T-helper 17 cell (primary cell): ENCODE measurements at regions not wholly inside any gene's neighbourhood (a gene's known extent, or its start where the extent isn't known, plus 50 kb on each side); places are given as distances from the start of the nearest gene placed in this dataset.
"Not testable (repeated sequence)": the region's sequence is repeated elsewhere in the genome, so short reads cannot be mapped to it uniquely, and the experiment has no call there.

Experiments
- ATAC-seq: fragments of 150-1000 bp; cut with Tn5 transposase; 2 replicates; pipeline ENCODE4 v1.10.0; 2021; ENCODE audit warnings: mild to moderate bottlenecking, moderate library complexity
- DNase-seq, 3 donors: peaks; one replicate each; pipeline versions ENCODE4 v3.0.0 to v3.0.0-alpha.2; 2020 to 2021
- H3K9me3 ChIP-seq: one replicate; pipeline ENCODE4 v1.7.0; 2013; ENCODE audit warnings: low read length, mild to moderate bottlenecking; ENCODE audit not compliant: control insufficient read depth, poor library complexity, severe bottlenecking
- H3K27ac Mint-ChIP-seq: one replicate; pipeline ENCODE4 v1.8.0; 2022; ENCODE audit warnings: mild to moderate bottlenecking, moderate library complexity, mixed read lengths
- H3K27me3 Mint-ChIP-seq: one replicate; pipeline ENCODE4 v1.8.0; 2022; ENCODE audit warnings: mixed read lengths
- H3K36me3 Mint-ChIP-seq: one replicate; pipeline ENCODE4 v1.8.0; 2022; ENCODE audit warnings: low read depth, mixed read lengths
- H3K4me1 Mint-ChIP-seq: one replicate; pipeline ENCODE4 v1.8.0; 2022; ENCODE audit warnings: mild to moderate bottlenecking, mixed read lengths
- H3K4me3 Mint-ChIP-seq: one replicate; pipeline ENCODE4 v1.8.0; 2022; ENCODE audit warnings: mild to moderate bottlenecking, moderate library complexity, mixed read lengths

- no peak for ATAC-seq
Measured at GRCh38 chr16:29192329-29193247, 207.7 kb downstream of the LAT start.

GRCh38 chr16:29191636-29192180 lies 206.9 kb downstream of the LAT start:
- not testable (repeated sequence) for H3K4me3 Mint-ChIP-seq, H3K4me1 Mint-ChIP-seq, ATAC-seq, DNase-seq, H3K27me3 Mint-ChIP-seq, H3K27ac Mint-ChIP-seq, H3K9me3 ChIP-seq, H3K36me3 Mint-ChIP-seq

More at GRCh38 chr16:29192329-29193247, 207.7 kb downstream of the LAT start:
- Mint-ChIP-seq H3K27me3 (no peaks in the 10 kb centered on the region), H3K36me3 (no peaks in the 10 kb centered on the region), H3K4me1 (no peaks in the 10 kb centered on the region), H3K4me3 (no peak overlapping the region), H3K27ac (no peak overlapping the region)
- no peak for DNase-seq
- H3K9me3 ChIP-seq: no peaks in the 10 kb centered on the region

- H3K36me3 Mint-ChIP-seq, ATAC-seq, H3K4me1 Mint-ChIP-seq, DNase-seq, H3K4me3 Mint-ChIP-seq, H3K9me3 ChIP-seq, H3K27me3 Mint-ChIP-seq, H3K27ac Mint-ChIP-seq: not testable (repeated sequence)
Measured at GRCh38 chr16:29190553-29191431, 205.9 kb downstream of the LAT start.

- ATAC-seq, H3K27ac Mint-ChIP-seq, H3K27me3 Mint-ChIP-seq, DNase-seq, H3K4me1 Mint-ChIP-seq, H3K4me3 Mint-ChIP-seq, H3K36me3 Mint-ChIP-seq, H3K9me3 ChIP-seq: not testable (repeated sequence)
Measured at GRCh38 chr16:29188806-29189205, 204.0 kb downstream of the LAT start.

- not testable (repeated sequence) for H3K4me1 Mint-ChIP-seq, ATAC-seq, DNase-seq, H3K4me3 Mint-ChIP-seq, H3K9me3 ChIP-seq, H3K27ac Mint-ChIP-seq, H3K27me3 Mint-ChIP-seq, H3K36me3 Mint-ChIP-seq
Measured at GRCh38 chr16:29186306-29187220, 201.7 kb downstream of the LAT start.

- not testable (repeated sequence) for H3K4me3 Mint-ChIP-seq, H3K36me3 Mint-ChIP-seq, H3K27me3 Mint-ChIP-seq, H3K27ac Mint-ChIP-seq, DNase-seq, H3K9me3 ChIP-seq, ATAC-seq, H3K4me1 Mint-ChIP-seq
Measured at GRCh38 chr16:29185872-29186271, 201.0 kb downstream of the LAT start.

- H3K9me3 ChIP-seq, H3K4me1 Mint-ChIP-seq, H3K27ac Mint-ChIP-seq, H3K27me3 Mint-ChIP-seq, DNase-seq, ATAC-seq, H3K36me3 Mint-ChIP-seq, H3K4me3 Mint-ChIP-seq: not testable (repeated sequence)
Measured at GRCh38 chr16:29184738-29185438, 200.0 kb downstream of the LAT start.

- H3K27ac Mint-ChIP-seq, H3K9me3 ChIP-seq, H3K4me3 Mint-ChIP-seq, H3K27me3 Mint-ChIP-seq, H3K4me1 Mint-ChIP-seq, H3K36me3 Mint-ChIP-seq, ATAC-seq, DNase-seq: not testable (repeated sequence)
Measured at GRCh38 chr16:29182940-29183868, 198.4 kb downstream of the LAT start.

GRCh38 chr16:29182501-29182900 lies 197.6 kb downstream of the LAT start:
- no peaks in the 10 kb centered on the region for H3K4me1 Mint-ChIP-seq
- H3K27ac Mint-ChIP-seq: no peak overlapping the region
- no peak for ATAC-seq
- DNase-seq: no peak
- H3K27me3 Mint-ChIP-seq: no peaks in the 10 kb centered on the region
- H3K36me3 Mint-ChIP-seq: no peaks in the 10 kb centered on the region
- H3K9me3 ChIP-seq: no peaks in the 10 kb centered on the region
- H3K4me3 Mint-ChIP-seq: no peak overlapping the region

GRCh38 chr16:29181921-29182411 lies 197.1 kb downstream of the LAT start:
- not testable (repeated sequence) for H3K36me3 Mint-ChIP-seq, H3K27me3 Mint-ChIP-seq, H3K4me3 Mint-ChIP-seq, H3K4me1 Mint-ChIP-seq, H3K27ac Mint-ChIP-seq, DNase-seq, H3K9me3 ChIP-seq, ATAC-seq

GRCh38 chr16:29181254-29181780 lies 196.5 kb downstream of the LAT start:
- not testable (repeated sequence) for ATAC-seq, H3K4me3 Mint-ChIP-seq, H3K9me3 ChIP-seq, DNase-seq, H3K4me1 Mint-ChIP-seq, H3K36me3 Mint-ChIP-seq, H3K27ac Mint-ChIP-seq, H3K27me3 Mint-ChIP-seq
